ENCODE measurements at regions not wholly inside any gene's neighbourhood (a gene's known extent, or its start where the extent isn't known, plus 50 kb on each side); places are given as distances from the start of the nearest gene placed in this dataset.

GRCh38 chr10:31207636-31208035, 111.4 kb upstream of the ZEB1 start:
- no TSS peak for BruUV-seq (replicated peaks)
- no peak overlapping the region for H3K27ac Mint-ChIP-seq (ENCODE audit: unreplicated experiment)
- no peaks in the 10 kb centered on the region for H3K4me1 Mint-ChIP-seq (ENCODE audit: low read depth, unreplicated experiment)
- Histone ChIP-seq H3K9me3 (no peaks in the 10 kb centered on the region), H3K36me3 (ENCODE audit: control insufficient read depth, insufficient read depth, low read length) (no peaks in the 10 kb centered on the region), H3K27me3 (replicated peaks; ENCODE audit: control insufficient read depth, insufficient read depth, low read length) (0 out of 2 replicates have a peak, but pooled peaks cover 1% of the 10 kb centered on the region), H3K4me1 (no peaks in the 10 kb centered on the region), H3K4me3 (ENCODE audit: low read depth, low read length) (no peak overlapping the region)
- intact Hi-C loops (cut with micrococcal nuclease; ENCODE audit: unreplicated experiment), result no loop called here
- ChIA-PET POLR2A (no interaction called here), CTCF (no interaction called here)
- peaks cover 20% of the 10 kb centered on the region for H3K27me3 Mint-ChIP-seq (ENCODE audit: insufficient read depth, unreplicated experiment)
- no peak for DNase-seq
- no peak overlapping the region for H3K4me3 Mint-ChIP-seq (ENCODE audit: unreplicated experiment)
- H3K9me3 Mint-ChIP-seq (ENCODE audit: unreplicated experiment), result no peaks in the 10 kb centered on the region
- no peak for TF ChIP-seq CTCF (IDR thresholded peaks at IDR 0.05; ENCODE audit: insufficient read depth in 1 of 2, low read depth in 1 of 2, low read length in 1 of 2, severe bottlenecking in 1 of 2, unreplicated experiment in 1 of 2)
- no peaks in the 10 kb centered on the region for H3K36me3 Mint-ChIP-seq (ENCODE audit: insufficient read depth, unreplicated experiment)

GRCh38 chr10:31209478-31209877, 109.5 kb upstream of the ZEB1 start:
- H3K9me3 Mint-ChIP-seq (ENCODE audit: unreplicated experiment), result no peaks in the 10 kb centered on the region
- 0 out of 2 replicates have a peak, but pooled peaks cover 1% of the 10 kb centered on the region for H3K27me3 ChIP-seq (replicated peaks; ENCODE audit: control insufficient read depth, insufficient read depth, low read length)
- H3K36me3 ChIP-seq (ENCODE audit: control insufficient read depth, insufficient read depth, low read length), result no peaks in the 10 kb centered on the region
- intact Hi-C loops (cut with micrococcal nuclease; ENCODE audit: unreplicated experiment), result no loop called here
- CTCF ChIA-PET, result no interaction called here
- TF ChIP-seq CTCF (IDR thresholded peaks at IDR 0.05; ENCODE audit: insufficient read depth in 1 of 2, low read depth in 1 of 2, low read length in 1 of 2, severe bottlenecking in 1 of 2, unreplicated experiment in 1 of 2), result no peak
- H3K27ac Mint-ChIP-seq (ENCODE audit: unreplicated experiment), result no peak overlapping the region
- H3K4me1 ChIP-seq, result no peaks in the 10 kb centered on the region
- no peaks in the 10 kb centered on the region for H3K4me1 Mint-ChIP-seq (ENCODE audit: low read depth, unreplicated experiment)
- POLR2A ChIA-PET, result no interaction called here
- H3K4me3 ChIP-seq (ENCODE audit: low read depth, low read length), result no peak overlapping the region
- no peak overlapping the region for H3K4me3 Mint-ChIP-seq (ENCODE audit: unreplicated experiment)
- DNase-seq, result no peak
- no TSS peak for BruUV-seq (replicated peaks)
- H3K27me3 Mint-ChIP-seq (ENCODE audit: insufficient read depth, unreplicated experiment), result peaks cover 20% of the 10 kb centered on the region
- H3K36me3 Mint-ChIP-seq (ENCODE audit: insufficient read depth, unreplicated experiment), result no peaks in the 10 kb centered on the region
- no peaks in the 10 kb centered on the region for H3K9me3 ChIP-seq

- 0 out of 2 replicates have a peak, but pooled peaks cover 1% of the 10 kb centered on the region for H3K27me3 ChIP-seq (replicated peaks; ENCODE audit: control insufficient read depth, insufficient read depth, low read length)
- H3K9me3 Mint-ChIP-seq (ENCODE audit: unreplicated experiment), result no peaks in the 10 kb centered on the region
- no peak overlapping the region for H3K27ac Mint-ChIP-seq (ENCODE audit: unreplicated experiment)
- no TSS peak for BruUV-seq (replicated peaks)
- TF ChIP-seq CTCF (IDR thresholded peaks at IDR 0.05; ENCODE audit: insufficient read depth in 1 of 2, low read depth in 1 of 2, low read length in 1 of 2, severe bottlenecking in 1 of 2, unreplicated experiment in 1 of 2), result no peak
- intact Hi-C loops (cut with micrococcal nuclease; ENCODE audit: unreplicated experiment), result no loop called here
- no peaks in the 10 kb centered on the region for H3K4me1 Mint-ChIP-seq (ENCODE audit: low read depth, unreplicated experiment)
- H3K9me3 ChIP-seq, result no peaks in the 10 kb centered on the region
- H3K4me3 Mint-ChIP-seq (ENCODE audit: unreplicated experiment), result no peak overlapping the region
- H3K27me3 Mint-ChIP-seq (ENCODE audit: insufficient read depth, unreplicated experiment), result peaks cover 15% of the 10 kb centered on the region
- H3K4me3 ChIP-seq (ENCODE audit: low read depth, low read length), result no peak overlapping the region
- ChIA-PET CTCF (no interaction called here), POLR2A (no interaction called here)
- H3K36me3 Mint-ChIP-seq (ENCODE audit: insufficient read depth, unreplicated experiment), result no peaks in the 10 kb centered on the region
- H3K4me1 ChIP-seq, result no peaks in the 10 kb centered on the region
- DNase-seq, result no peak
- H3K36me3 ChIP-seq (ENCODE audit: control insufficient read depth, insufficient read depth, low read length), result no peaks in the 10 kb centered on the region
Observed at GRCh38 chr10:31210190-31210589, 108.8 kb upstream of the ZEB1 start.
